ENCODE measurements at regions not wholly inside any gene's neighbourhood (a gene's known extent, or its start where the extent isn't known, plus 50 kb on each side); places are given as distances from the start of the nearest gene placed in this dataset.

GRCh38 chr13:80680786-80681366 is 339.9 kb upstream of the SPRY2 start:
- Histone ChIP-seq H2AFZ (ENCODE audit: low read depth, low read length) (no peak overlapping the region), H3K9me3 (replicated peaks; ENCODE audit: control insufficient read depth, insufficient read depth, low read length) (no peaks in the 10 kb centered on the region), H4K20me1 (replicated peaks; ENCODE audit: control insufficient read depth, extremely low read depth, insufficient read depth, low read length) (no peaks in the 10 kb centered on the region), H3K4me3 (replicated peaks in 1 of 3; ENCODE audit: insufficient read depth in 1 of 3, low read depth in 1 of 3, low read length in 3 of 3) (no peak overlapping the region), H3K27me3 (ENCODE audit: control insufficient read depth in 2 of 2, insufficient read depth in 2 of 2, low read length in 2 of 2) (no peaks in the 10 kb centered on the region), H3K4me2 (ENCODE audit: insufficient read depth, low read length) (no peak overlapping the region), H3K9me1 (replicated peaks; ENCODE audit: control insufficient read depth, extremely low read depth, insufficient read depth, low read length) (no peaks in the 10 kb centered on the region), H3K27ac (ENCODE audit: insufficient read depth, low read depth, low read length) (no peak overlapping the region), H3K4me1 (ENCODE audit: control insufficient read depth, extremely low read depth, insufficient read depth, low read length) (no peaks in the 10 kb centered on the region), H3K9ac (replicated peaks; ENCODE audit: extremely low read depth, insufficient read depth, low read length) (no peak overlapping the region), H3K36me3 (ENCODE audit: control insufficient read depth in 2 of 2, extremely low read depth in 1 of 2, insufficient read depth in 2 of 2, low read length in 2 of 2) (no peaks in the 10 kb centered on the region), H3K79me2 (ENCODE audit: control insufficient read depth, insufficient read depth, low read length) (no peaks in the 10 kb centered on the region)
- no peak for DNase-seq (ENCODE audit: low read depth, low spot score)
- TF ChIP-seq MYC (IDR thresholded peaks at IDR 0.05; ENCODE audit: low read depth, low read length) = no peak
- TF ChIP-seq POLR2A (IDR thresholded peaks at IDR 0.05; ENCODE audit: low read depth, low read length) = no peak
- no peak for TF ChIP-seq MAX (IDR thresholded peaks at IDR 0.05; ENCODE audit: insufficient read depth, insufficient read length)
- TF ChIP-seq EZH2 (IDR thresholded peaks at IDR 0.05; ENCODE audit: borderline replicate concordance, low read depth, low read length, severe bottlenecking) = no peak
- TF ChIP-seq POLR2AphosphoS5 (IDR thresholded peaks at IDR 0.05; ENCODE audit: insufficient read depth, low read depth, low read length) = no peak
- TF ChIP-seq CTCF (IDR thresholded peaks at IDR 0.05; ENCODE audit: extremely low read depth in 1 of 2, insufficient read depth in 1 of 2, low read depth in 1 of 2, low read length in 2 of 2) = no peak
- CTCF ChIA-PET = no interaction called here
- BruUV-seq (replicated peaks) = no TSS peak
- dilution Hi-C loops (cut with MboI; ENCODE audit: extremely low pct_ligation_motif_present, low sequenced_read_pairs) = no loop called here
- POLR2A ChIA-PET = no interaction called here
- FAIRE-seq = no peak
- intact Hi-C loops (cut with micrococcal nuclease) = no loop called here

- Histone ChIP-seq H3K27ac (ENCODE audit: insufficient read depth, low read depth, low read length) (no peak overlapping the region), H4K20me1 (replicated peaks; ENCODE audit: control insufficient read depth, extremely low read depth, insufficient read depth, low read length) (no peaks in the 10 kb centered on the region), H3K9me3 (replicated peaks; ENCODE audit: control insufficient read depth, insufficient read depth, low read length) (no peaks in the 10 kb centered on the region), H3K27me3 (ENCODE audit: control insufficient read depth in 2 of 2, insufficient read depth in 2 of 2, low read length in 2 of 2) (no peaks in the 10 kb centered on the region), H3K4me3 (replicated peaks in 1 of 3; ENCODE audit: insufficient read depth in 1 of 3, low read depth in 1 of 3, low read length in 3 of 3) (no peak overlapping the region), H3K79me2 (ENCODE audit: control insufficient read depth, insufficient read depth, low read length) (no peaks in the 10 kb centered on the region), H3K36me3 (ENCODE audit: control insufficient read depth in 2 of 2, extremely low read depth in 1 of 2, insufficient read depth in 2 of 2, low read length in 2 of 2) (no peaks in the 10 kb centered on the region), H3K9ac (replicated peaks; ENCODE audit: extremely low read depth, insufficient read depth, low read length) (no peak overlapping the region), H3K4me1 (ENCODE audit: control insufficient read depth, extremely low read depth, insufficient read depth, low read length) (no peaks in the 10 kb centered on the region), H2AFZ (ENCODE audit: low read depth, low read length) (no peak overlapping the region), H3K4me2 (ENCODE audit: insufficient read depth, low read length) (no peak overlapping the region), H3K9me1 (replicated peaks; ENCODE audit: control insufficient read depth, extremely low read depth, insufficient read depth, low read length) (no peaks in the 10 kb centered on the region)
- intact Hi-C loops (cut with micrococcal nuclease) = no loop called here
- dilution Hi-C loops (cut with MboI; ENCODE audit: extremely low pct_ligation_motif_present, low sequenced_read_pairs) = no loop called here
- TF ChIP-seq MYC (IDR thresholded peaks at IDR 0.05; ENCODE audit: low read depth, low read length) = no peak
- TF ChIP-seq POLR2AphosphoS5 (IDR thresholded peaks at IDR 0.05; ENCODE audit: insufficient read depth, low read depth, low read length) = no peak
- TF ChIP-seq POLR2A (IDR thresholded peaks at IDR 0.05; ENCODE audit: low read depth, low read length) = no peak
- no peak for TF ChIP-seq FOS (IDR thresholded peaks at IDR 0.05; ENCODE audit: borderline replicate concordance, insufficient read depth, low read length)
- no peak for TF ChIP-seq JUN (IDR thresholded peaks at IDR 0.05; ENCODE audit: borderline replicate concordance, insufficient read depth, insufficient read length, low read depth)
- no peak for TF ChIP-seq GATA2 (IDR thresholded peaks at IDR 0.05; ENCODE audit: insufficient read depth, insufficient read length, low read depth, low read length)
- no peak for TF ChIP-seq CTCF (IDR thresholded peaks at IDR 0.05; ENCODE audit: extremely low read depth in 1 of 2, insufficient read depth in 1 of 2, low read depth in 1 of 2, low read length in 2 of 2)
- no peak for TF ChIP-seq EZH2 (IDR thresholded peaks at IDR 0.05; ENCODE audit: borderline replicate concordance, low read depth, low read length, severe bottlenecking)
- no peak for TF ChIP-seq MAX (IDR thresholded peaks at IDR 0.05; ENCODE audit: insufficient read depth, insufficient read length)
- ChIA-PET CTCF (no interaction called here), POLR2A (no interaction called here)
- FAIRE-seq (no peak), DNase-seq (ENCODE audit: low read depth, low spot score) (no peak)
- BruUV-seq (replicated peaks) = no TSS peak
Measured at GRCh38 chr13:80679423-80679822, 338.5 kb upstream of the SPRY2 start.

Measured in endothelial cell of umbilical vein (primary cell).